GM21390 (cell line): ENCODE measurements at regions not wholly inside any gene's neighbourhood (a gene's known extent, or its start where the extent isn't known, plus 50 kb on each side); places are given as distances from the start of the nearest gene placed in this dataset.
A peak's percentile ranks its signal among the peaks of the same experiment; 100 is the strongest.

ENCODE experiments used
- ATAC-seq: cut with Tn5 transposase; IDR thresholded peaks from one replicate; pipeline ENCODE4 v1.9.1; 2021; ENCODE audit not compliant: unreplicated experiment

DNA sequence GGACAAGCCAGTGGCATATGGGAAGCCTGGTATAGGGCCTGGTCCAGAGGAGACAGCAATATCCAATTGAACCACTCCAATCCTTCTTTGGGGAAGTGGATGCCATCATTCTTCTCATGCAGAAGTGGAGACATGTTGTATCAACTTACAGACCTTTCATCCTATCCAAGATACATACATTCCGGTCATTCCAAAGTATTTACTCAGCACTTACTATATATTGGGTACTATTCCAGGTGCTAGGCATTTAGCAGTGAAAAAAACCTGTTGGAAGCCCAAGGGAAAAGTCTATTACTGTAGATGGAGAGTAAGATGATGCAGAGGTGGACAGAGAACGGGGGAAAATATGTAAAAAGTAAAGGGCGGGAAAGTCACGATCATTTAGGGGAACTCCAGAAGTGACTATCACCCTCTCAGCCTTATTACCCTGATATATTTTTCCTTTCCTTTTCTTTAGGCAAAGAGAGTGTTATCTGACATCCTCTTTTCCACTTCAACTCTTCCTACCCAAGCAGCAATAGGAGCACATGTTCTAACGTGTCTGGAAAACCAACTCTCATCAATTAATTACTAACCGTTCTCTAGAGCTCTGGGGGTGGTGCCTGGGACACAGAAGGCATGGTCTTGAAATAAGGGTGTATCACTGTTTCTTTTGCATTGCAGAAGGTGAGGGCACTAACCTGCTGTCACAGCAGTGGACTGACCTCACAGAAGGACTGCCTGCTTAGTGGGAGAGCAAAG is 210.1 kb upstream of the MAF start:
- ATAC-seq, result no peak

DNA sequence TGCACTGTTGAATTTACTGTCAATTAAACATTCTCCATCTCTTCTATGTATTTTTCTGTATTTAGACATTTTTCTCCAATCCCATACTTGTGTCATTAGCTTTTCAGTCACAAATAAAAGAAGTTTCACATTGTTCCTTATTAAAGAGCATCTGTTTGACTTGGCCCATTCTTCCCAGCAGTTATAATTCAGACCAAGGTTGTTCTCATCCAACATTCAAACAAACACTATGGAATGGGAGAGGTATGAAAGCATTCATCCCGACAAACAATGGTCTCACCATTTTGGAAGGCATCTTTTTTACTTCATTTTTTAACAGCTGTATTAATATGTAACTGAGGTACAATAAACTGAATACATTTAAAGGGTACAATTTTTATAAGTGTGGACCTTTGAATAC is 208.8 kb upstream of the MAF start:
- no peak for ATAC-seq

DNA sequence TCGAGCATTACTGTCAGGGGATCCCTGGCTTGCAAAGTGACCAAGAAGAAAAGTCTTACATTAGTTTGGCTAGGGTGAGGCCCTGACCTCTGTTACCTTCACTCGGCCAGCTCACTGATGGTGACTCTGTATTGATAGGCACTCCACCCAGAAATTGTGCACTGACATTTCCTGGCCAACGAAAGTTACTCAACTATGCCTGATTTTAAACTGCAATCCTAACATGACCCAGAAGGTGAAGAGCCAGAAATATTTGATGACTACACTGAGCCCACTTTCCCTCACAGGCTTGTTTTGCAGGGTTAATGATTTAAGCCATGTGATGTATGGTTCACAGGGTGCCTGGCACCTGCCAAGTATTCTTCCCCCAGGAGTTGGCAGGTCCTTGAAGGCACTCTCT is 208.2 kb upstream of the MAF start:
- ATAC-seq, result no peak

DNA sequence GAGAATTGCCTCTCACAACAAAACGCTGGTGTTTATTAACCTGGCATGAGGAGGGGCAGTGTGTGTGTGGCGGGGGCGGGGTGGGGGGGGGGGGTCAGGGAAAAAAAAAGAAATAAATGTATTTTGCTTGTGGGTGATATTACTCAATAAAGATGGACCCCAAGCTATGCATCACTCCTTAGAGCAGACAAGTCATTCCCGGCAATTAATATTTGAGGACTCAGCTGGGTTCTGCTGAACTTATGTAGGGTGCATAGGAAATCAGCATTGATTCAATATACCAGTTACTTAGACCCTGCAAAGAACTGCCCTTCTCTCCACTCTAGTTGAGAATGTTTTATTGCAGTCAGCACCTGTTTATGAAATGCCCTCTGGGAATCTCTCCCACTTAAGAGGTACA is 206.2 kb upstream of the MAF start:
- no peak for ATAC-seq

GRCh38 chr16:79805621-79806020 is 205.1 kb upstream of the MAF start:
- ATAC-seq, result no peak

GRCh38 chr16:79801646-79802045 is 201.1 kb upstream of the MAF start:
- ATAC-seq, result no peak

GRCh38 chr16:79800016-79800608 is 199.6 kb upstream of the MAF start:
- peak; percentile 49 for ATAC-seq

GRCh38 chr16:79798416-79799053 is 198.0 kb upstream of the MAF start:
- ATAC-seq, result no peak

DNA sequence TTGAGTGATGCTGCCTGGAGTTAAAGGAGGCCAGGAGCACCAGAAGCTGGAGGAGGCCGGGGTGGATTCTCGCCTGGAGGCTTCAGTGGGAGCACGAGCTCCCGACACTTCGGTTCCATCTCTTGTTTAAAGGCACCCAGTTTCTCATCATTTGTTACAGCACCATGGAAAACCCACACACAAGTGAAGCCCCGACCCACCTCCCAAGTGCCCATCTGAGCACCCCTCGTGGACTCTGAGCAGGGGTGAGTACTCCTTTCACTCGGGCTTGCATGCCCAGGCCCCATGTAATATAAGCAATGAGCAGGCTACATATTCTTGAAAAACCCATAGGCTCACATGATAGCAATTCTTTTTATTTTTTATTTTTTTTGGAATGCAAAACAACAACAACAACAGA is 196.9 kb upstream of the MAF start:
- no peak for ATAC-seq

- no peak for ATAC-seq
These were observed 195.0 kb upstream of the MAF start for GRCh38 chr16:79795556-79795955.

DNA sequence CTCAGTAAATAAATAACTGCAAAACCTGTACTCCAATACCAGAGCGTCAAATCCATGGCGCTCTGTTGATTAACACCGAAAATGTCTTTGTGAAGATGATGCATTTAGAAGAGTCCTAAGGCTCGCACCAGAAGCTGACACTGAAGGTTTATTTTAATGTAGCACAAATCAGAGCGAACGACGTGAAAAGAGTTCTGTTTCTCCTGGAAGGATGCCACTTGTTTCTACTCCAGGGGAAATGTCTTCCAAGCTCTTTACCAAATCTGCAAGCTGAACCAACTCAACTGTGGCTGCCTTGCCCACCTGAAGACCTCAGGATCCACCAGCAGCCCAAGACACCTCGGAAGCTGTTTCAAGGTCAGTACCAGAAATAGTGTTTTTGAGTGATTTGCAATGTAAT is 194.4 kb upstream of the MAF start:
- ATAC-seq, result no peak

GRCh38 chr16:79792664-79793351 is 192.3 kb upstream of the MAF start:
- no peak for ATAC-seq

- no peak for ATAC-seq
These were observed 191.5 kb upstream of the MAF start for GRCh38 chr16:79792076-79792475.

GRCh38 chr16:79790854-79791253 is 190.3 kb upstream of the MAF start:
- ATAC-seq, result no peak

DNA sequence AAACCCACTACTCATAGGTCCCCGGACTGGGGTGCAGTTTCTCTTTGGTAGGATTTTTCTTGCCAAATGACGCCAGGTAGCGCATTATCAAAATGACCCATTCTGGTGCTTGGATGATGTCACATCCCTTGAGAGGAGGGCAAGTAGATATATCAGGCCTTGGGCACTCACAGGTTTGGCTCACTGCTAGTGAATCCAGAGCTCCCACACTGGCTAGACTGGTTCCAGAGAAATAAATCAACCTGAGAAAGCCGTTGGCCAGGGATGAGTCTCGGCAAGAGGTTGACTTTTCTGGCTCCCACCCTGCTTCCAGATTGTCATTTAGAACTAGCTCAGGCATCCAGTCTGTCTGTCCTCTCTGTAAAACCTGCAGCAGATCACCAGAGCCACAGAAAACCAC is 188.4 kb upstream of the MAF start:
- ATAC-seq, result no peak

DNA sequence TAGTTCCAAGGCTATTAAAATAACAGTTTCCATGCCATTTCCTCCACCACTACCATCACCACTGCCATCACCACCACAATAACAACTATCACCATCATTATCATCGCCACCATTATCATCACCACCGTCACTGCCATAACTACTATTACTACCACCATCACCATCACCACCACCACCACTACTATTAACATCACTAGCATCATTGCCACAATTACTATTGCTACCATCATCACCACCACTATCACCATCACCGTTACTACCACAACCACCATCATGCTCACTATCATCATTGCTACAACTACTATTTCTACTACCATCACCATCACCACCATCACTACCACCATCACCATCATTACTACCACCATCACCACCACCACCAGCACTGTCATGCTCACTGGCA is 185.9 kb upstream of the MAF start:
- no peak for ATAC-seq

DNA sequence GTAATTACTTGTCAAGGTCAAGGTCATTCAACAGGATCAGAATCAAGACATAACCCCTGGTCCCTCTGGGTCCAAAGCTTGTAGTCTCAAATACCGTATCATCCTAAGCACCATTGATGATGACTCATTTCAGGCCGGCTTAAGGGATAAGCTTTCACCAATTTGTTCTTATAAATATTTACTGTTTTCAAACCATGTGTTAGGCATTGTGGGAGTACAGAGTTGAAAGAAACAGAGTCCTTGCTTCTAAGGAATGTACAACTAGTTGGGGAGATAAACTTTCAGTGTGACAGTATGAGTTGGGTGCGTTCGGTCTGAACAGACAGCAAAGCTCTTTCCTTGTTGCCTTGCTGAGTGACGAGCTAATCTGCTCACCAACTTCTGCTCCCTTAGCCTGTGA is 183.5 kb upstream of the MAF start:
- no peak for ATAC-seq

- ATAC-seq, result no peak
These were observed 177.1 kb upstream of the MAF start for GRCh38 chr16:79777679-79778078.

DNA sequence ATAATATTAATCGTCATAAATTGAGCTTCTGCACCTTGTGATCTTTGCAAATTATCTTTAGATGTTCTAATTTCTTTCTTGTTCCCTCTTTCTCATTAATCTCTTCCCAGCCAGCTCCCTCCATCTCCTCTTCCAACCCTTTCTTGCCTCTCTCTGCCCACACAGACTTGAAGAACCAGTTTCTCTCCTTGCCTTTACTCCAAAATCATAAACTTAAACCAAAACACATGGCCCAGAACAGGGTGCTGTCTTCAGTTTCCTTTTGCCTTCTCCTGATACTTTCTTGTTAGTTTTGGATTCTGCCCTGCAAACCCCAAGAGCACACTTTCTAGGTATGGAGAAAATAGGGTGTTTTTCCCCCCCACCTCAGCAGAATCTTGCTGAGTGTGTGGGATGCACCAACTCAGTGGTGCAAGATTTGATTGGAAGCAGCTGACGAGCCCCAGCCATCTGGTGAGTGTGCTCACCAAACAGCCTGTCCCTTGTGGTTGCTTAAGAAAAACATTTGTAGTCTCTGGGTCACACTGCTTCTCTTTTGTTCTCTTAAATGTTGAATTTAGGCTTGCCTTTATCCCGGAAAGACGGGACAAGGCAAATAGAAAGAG is 175.8 kb upstream of the MAF start:
- ATAC-seq, result no peak

DNA sequence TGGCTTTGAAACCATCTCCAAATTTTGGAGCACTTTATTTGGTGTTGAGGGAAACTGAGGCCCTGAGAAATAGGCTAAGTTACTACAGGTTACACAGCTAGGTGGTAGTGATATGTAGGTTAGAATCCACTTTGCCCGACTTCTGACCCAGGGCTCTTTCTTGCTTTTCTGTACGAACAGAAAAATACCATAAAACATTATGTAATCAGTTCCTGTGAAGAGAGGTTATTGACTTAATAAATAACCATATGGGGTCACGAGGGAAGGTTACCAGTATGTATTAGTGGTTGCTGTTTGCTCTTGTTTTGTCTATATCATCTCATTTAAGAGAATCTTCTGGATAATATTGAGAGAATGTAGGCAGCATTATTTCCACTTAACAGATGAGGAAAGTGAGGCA is 172.2 kb upstream of the MAF start:
- ATAC-seq, result no peak

DNA sequence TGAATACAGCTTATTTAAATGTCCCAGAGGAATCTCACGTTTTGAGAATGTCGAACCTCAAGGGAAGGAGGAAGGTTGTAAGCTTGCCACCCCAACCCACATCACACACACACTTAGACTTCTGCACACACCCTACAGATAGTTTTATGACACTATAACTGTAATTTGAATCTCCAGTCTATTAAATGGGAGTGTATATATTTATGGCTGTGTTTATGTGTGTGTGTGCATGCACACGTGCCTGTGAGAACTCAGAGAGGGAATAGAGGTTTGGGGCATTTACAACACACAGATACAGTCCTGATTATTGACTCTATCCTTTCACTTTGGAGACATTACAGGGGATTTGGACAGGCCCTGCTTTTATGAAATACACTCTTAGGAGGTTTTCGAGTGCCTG is 171.5 kb upstream of the MAF start:
- ATAC-seq, result no peak
